H1 (cell line): ENCODE measurements at regions not wholly inside any gene's neighbourhood (a gene's known extent, or its start where the extent isn't known, plus 50 kb on each side); places are given as distances from the start of the nearest gene placed in this dataset.

ENCODE experiments used
- CTCF ChIA-PET: fragments of 300-600 bp; sonication (Branson Sonifier 250); formaldehyde crosslinking; loops from one replicate; lab custom pipeline; 2021; ENCODE audit not compliant: partially characterized antibody; lab: Charles Lee
- POLR2A ChIA-PET: fragments of 300-600 bp; sonication (Branson Sonifier 250); formaldehyde crosslinking; loops from one replicate; lab custom pipeline; 2021; ENCODE audit warnings: inconsistent platforms; ENCODE audit not compliant: partially characterized antibody; lab: Charles Lee
- DNase-seq, 2 experiments: peaks; one replicate each; pipeline versions ENCODE4 v3.0.0 to v3.0.0-alpha.2; 2010 to 2022; ENCODE audit warnings: low spot score in 2 of 2, low read depth in 1 of 2, mixed read lengths in 1 of 2
- FAIRE-seq: peaks from 2 replicates; lab custom pipeline; 2011; peaks lifted over from hg19 to GRCh38; lab: Jason Lieb, UNC
- H2AFZ ChIP-seq: 2 replicates; pipeline ENCODE4 v1.8.1; 2012; ENCODE audit warnings: low read length, inconsistent platforms
- H2AK5ac ChIP-seq: 2 replicates; pipeline ENCODE4 v1.6.1; 2013; ENCODE audit warnings: low read depth, low read length
- H2BK120ac ChIP-seq: replicated peaks from 2 replicates; pipeline ENCODE3; 2013; ENCODE audit warnings: low read depth, low read length, inconsistent platforms
- H2BK12ac ChIP-seq: 2 replicates; pipeline ENCODE4 v1.6.1; 2013; ENCODE audit warnings: low read depth, low read length
- H2BK15ac ChIP-seq: 2 replicates; pipeline ENCODE4 v1.6.1; 2013; ENCODE audit warnings: low read length
- H2BK20ac ChIP-seq: 2 replicates; pipeline ENCODE4 v1.6.1; 2013; ENCODE audit warnings: low read length
- H2BK5ac ChIP-seq: 2 replicates; pipeline ENCODE4 v1.6.1; 2013; ENCODE audit warnings: low read depth, low read length
- H3K14ac ChIP-seq: 2 replicates; pipeline ENCODE4 v1.6.1; 2013; ENCODE audit warnings: inconsistent platforms; ENCODE audit not compliant: insufficient read length
- H3K18ac ChIP-seq: 2 replicates; pipeline ENCODE4 v1.6.1; 2013; ENCODE audit warnings: low read length; ENCODE audit errors: extremely low read depth
- H3K23ac ChIP-seq: 2 replicates; pipeline ENCODE4 v1.6.1; 2013; ENCODE audit warnings: inconsistent platforms; ENCODE audit not compliant: insufficient read length
- H3K23me2 ChIP-seq: 2 replicates; pipeline ENCODE4 v1.6.1; 2013; ENCODE audit warnings: low read depth, low read length
- H3K27ac ChIP-seq: 2 replicates; pipeline ENCODE4 v1.6.1; 2011; ENCODE audit warnings: low read depth, low read length, inconsistent platforms
- H3K27me3 ChIP-seq, 4 experiments: replicated peaks in 1 of 4; 1 replicate in 1 of 4; 2 replicates in 3 of 4; pipeline versions ENCODE4 v1.6.1 to v1.8.1; 2011 to 2013; ENCODE audit warnings: low read length in 3 of 4, mild to moderate bottlenecking in 3 of 4, inconsistent platforms in 2 of 4, mixed read lengths in 2 of 4, moderate library complexity in 1 of 4; ENCODE audit not compliant: control insufficient read depth in 3 of 4, insufficient read depth in 3 of 4; ENCODE audit errors: extremely low read depth in 1 of 4
- H3K36me3 ChIP-seq, 4 experiments: 2 replicates each; pipeline versions ENCODE4 v1.6.1 to v1.8.1; 2011 to 2013; ENCODE audit warnings: mild to moderate bottlenecking in 4 of 4, low read length in 3 of 4, moderate library complexity in 2 of 4, control low read depth in 1 of 4, inconsistent platforms in 1 of 4; ENCODE audit not compliant: insufficient read depth in 4 of 4, control insufficient read depth in 2 of 4
- H3K4ac ChIP-seq: replicated peaks from 2 replicates; pipeline ENCODE3; 2013; ENCODE audit warnings: low read length, low read depth, mixed read lengths, inconsistent platforms; ENCODE audit not compliant: insufficient read length
- H3K4me1 ChIP-seq, 4 experiments: replicated peaks in 1 of 4; 1 replicate in 1 of 4; 2 replicates in 3 of 4; pipeline versions ENCODE4 v1.6.1 to v1.8.1; 2011 to 2013; ENCODE audit warnings: low read length in 3 of 4, inconsistent platforms in 2 of 4, mixed read lengths in 1 of 4; ENCODE audit not compliant: insufficient read depth in 4 of 4, control insufficient read depth in 3 of 4
- H3K4me2 ChIP-seq, 2 experiments: 2 replicates each; pipeline versions ENCODE4 v1.6.1 to v1.8.1; 2011 to 2013; ENCODE audit warnings: low read depth in 2 of 2, low read length in 2 of 2, control low read depth in 1 of 2, inconsistent platforms in 1 of 2, mild to moderate bottlenecking in 1 of 2; ENCODE audit not compliant: insufficient read depth in 1 of 2
- H3K4me3 ChIP-seq, 4 experiments: fragments of 200-600, 300-600 bp in 1 of 4; sonication (generic), shearing (Covaris generic), sonication (Bioruptor Twin) in 1 of 4; 2 replicates each; pipeline versions ENCODE4 v1.5.1 to v1.8.1; 2011 to 2016; ENCODE audit warnings: low read length in 4 of 4, low read depth in 3 of 4, control low read depth in 2 of 4, inconsistent platforms in 2 of 4, mild to moderate bottlenecking in 2 of 4, mixed read lengths in 1 of 4, moderate library complexity in 1 of 4; ENCODE audit not compliant: insufficient read depth in 2 of 4; ENCODE audit errors: extremely low read depth in 1 of 4
- H3K56ac ChIP-seq: replicated peaks from 2 replicates; pipeline ENCODE3; 2013; ENCODE audit warnings: low read depth, mild to moderate bottlenecking, mixed read lengths, low read length, inconsistent platforms; ENCODE audit not compliant: insufficient read length
- H3K79me1 ChIP-seq: 2 replicates; pipeline ENCODE4 v1.6.1; 2013; ENCODE audit warnings: low read depth, low read length, control low read depth
- H3K79me2 ChIP-seq, 2 experiments: 2 replicates each; pipeline versions ENCODE4 v1.6.1 to v1.8.1; 2012 to 2013; ENCODE audit warnings: low read length in 2 of 2, mild to moderate bottlenecking in 2 of 2, inconsistent platforms in 1 of 2; ENCODE audit not compliant: insufficient read depth in 2 of 2, control insufficient read depth in 1 of 2
- H3K9ac ChIP-seq, 4 experiments: replicated peaks in 1 of 4; 1 replicate in 1 of 4; 2 replicates in 3 of 4; pipeline versions ENCODE4 v1.6.1 to v1.8.1; 2011 to 2013; ENCODE audit warnings: low read depth in 3 of 4, low read length in 3 of 4, control low read depth in 2 of 4, mild to moderate bottlenecking in 2 of 4, moderate library complexity in 2 of 4, inconsistent platforms in 1 of 4; ENCODE audit errors: extremely low read depth in 1 of 4
- H3K9me3 ChIP-seq, 2 experiments: 2 replicates each; pipeline versions ENCODE4 v1.6.1 to v1.8.1; 2012 to 2013; ENCODE audit warnings: mild to moderate bottlenecking in 2 of 2, moderate library complexity in 2 of 2, control low read depth in 1 of 2, inconsistent platforms in 1 of 2, low read depth in 1 of 2, low read length in 1 of 2, mixed read lengths in 1 of 2; ENCODE audit not compliant: insufficient read depth in 2 of 2
- H4K20me1 ChIP-seq, 2 experiments: replicated peaks in 1 of 2; 2 replicates each; pipeline versions ENCODE3 to v1.8.1; 2011 to 2013; ENCODE audit warnings: inconsistent platforms in 2 of 2, low read length in 2 of 2, mild to moderate bottlenecking in 1 of 2; ENCODE audit not compliant: insufficient read depth in 2 of 2, control insufficient read depth in 1 of 2
- H4K5ac ChIP-seq: 2 replicates; pipeline ENCODE4 v1.6.1; 2013; ENCODE audit warnings: low read length, low read depth, mixed read lengths, inconsistent platforms; ENCODE audit not compliant: insufficient read length
- H4K8ac ChIP-seq: 2 replicates; pipeline ENCODE4 v1.8.0; 2013; ENCODE audit warnings: mild to moderate bottlenecking, moderate library complexity, low read length, inconsistent platforms; ENCODE audit not compliant: insufficient read depth; ENCODE audit errors: extremely low read depth
- H4K91ac ChIP-seq: replicated peaks from 2 replicates; pipeline ENCODE3; 2013; ENCODE audit warnings: low read length, mixed read lengths, inconsistent platforms; ENCODE audit not compliant: insufficient read length
- BRCA1 ChIP-seq: IDR thresholded peaks from 2 replicates; pipeline ENCODE4 v1.6.1; 2012; ENCODE audit warnings: low read depth, low read length, improper control_type of control experiment
- CHD2 ChIP-seq: IDR thresholded peaks from 2 replicates; pipeline ENCODE4 v1.6.1; 2012; ENCODE audit warnings: low read length, improper control_type of control experiment
- CTCF ChIP-seq, 3 experiments: IDR thresholded peaks; 1 replicate in 2 of 3; 2 replicates in 1 of 3; pipeline versions ENCODE4 v1.5.1 to v1.6.1; 2011; ENCODE audit warnings: low read length in 3 of 3, mild to moderate bottlenecking in 3 of 3, inconsistent platforms in 2 of 3, low read depth in 1 of 3, moderate library complexity in 1 of 3; ENCODE audit not compliant: insufficient read depth in 1 of 3; ENCODE audit errors: control extremely low read depth in 1 of 3
- FOSL1 ChIP-seq: IDR thresholded peaks from 2 replicates; pipeline ENCODE4 v1.6.1; 2011; ENCODE audit warnings: mild to moderate bottlenecking, low read depth, low read length, moderate library complexity; ENCODE audit not compliant: insufficient read depth
- GABPA ChIP-seq: IDR thresholded peaks from 2 replicates; pipeline ENCODE4 v1.6.1; 2011; ENCODE audit warnings: mild to moderate bottlenecking, low read length, moderate library complexity, borderline replicate concordance; ENCODE audit not compliant: insufficient read depth
- JUN ChIP-seq: IDR thresholded peaks from 2 replicates; pipeline ENCODE4 v1.6.1; 2011; ENCODE audit warnings: low read depth, mild to moderate bottlenecking, improper control_type of control experiment, low read length
- NRF1 ChIP-seq: IDR thresholded peaks from 2 replicates; pipeline ENCODE4 v1.6.1; 2011; ENCODE audit warnings: mild to moderate bottlenecking, low read depth, low read length, improper control_type of control experiment
- POLR2AphosphoS5 ChIP-seq: IDR thresholded peaks from 2 replicates; pipeline ENCODE4 v1.6.1; 2011; ENCODE audit warnings: low read depth, low read length
- TAF7 ChIP-seq: optimal IDR thresholded peaks from 2 replicates; pipeline ENCODE3; 2011; ENCODE audit warnings: low read depth, mild to moderate bottlenecking, inconsistent platforms, low read length, moderate library complexity, borderline replicate concordance
- TCF12 ChIP-seq: IDR thresholded peaks from 2 replicates; pipeline ENCODE4 v1.6.1; 2011; ENCODE audit warnings: low read depth, mild to moderate bottlenecking, low read length
- USF2 ChIP-seq: IDR thresholded peaks from 2 replicates; pipeline ENCODE4 v1.6.1; 2011; ENCODE audit warnings: low read length, improper control_type of control experiment
- ZNF274 ChIP-seq: IDR thresholded peaks from 2 replicates; pipeline ENCODE4 v1.7.0; 2012; ENCODE audit warnings: low read length, borderline replicate concordance; ENCODE audit errors: extremely low read depth
- WGBS, 2 experiments: shearing (Covaris generic) in 1 of 2; methylation state at CpG; one replicate each; pipeline versions ENCODE4 v1.1.6 to v1.1.7; 2013 to 2015; ENCODE audit warnings: low lambda C conversion rate in 2 of 2, mixed read lengths in 2 of 2, inconsistent platforms in 1 of 2, low coverage in 1 of 2, missing lambda C conversion rate in 1 of 2; ENCODE audit not compliant: insufficient replicate concordance in 2 of 2, insufficient coverage in 1 of 2, insufficient read length in 1 of 2; ENCODE audit errors: extremely low coverage in 1 of 2, missing lambda C conversion rate in 1 of 2; 5-methylcytosine and 5-hydroxymethylcytosine counted together

- H2BK12ac ChIP-seq = no peak overlapping the region
- 0 out of 7 replicates have a peak, but pooled peaks cover 0 to 3% (median under 1%) of the 10 kb centered on the region in 4 experiments for H3K4me1 ChIP-seq
- H3K4ac ChIP-seq = no peak overlapping the region
- no peak overlapping the region for H3K27ac ChIP-seq
- H3K79me1 ChIP-seq = no peaks in the 10 kb centered on the region
- no peak overlapping the region for H2BK5ac ChIP-seq
- 78% methylated on average over 3 of the region's 3 CpGs; no CpG with 5 or more reads in 1 of the 2 experiments for WGBS, 2 experiments
- no peaks in the 10 kb centered on the region for H3K27me3 ChIP-seq
- no peaks in the 10 kb centered on the region for H3K9me3 ChIP-seq
- H3K36me3 ChIP-seq = no peaks in the 10 kb centered on the region
- H3K9ac ChIP-seq = no peak overlapping the region
- H3K79me2 ChIP-seq = no peaks in the 10 kb centered on the region
- H4K8ac ChIP-seq = no peak overlapping the region
- H4K5ac ChIP-seq = no peak overlapping the region
- no peak overlapping the region for H3K23ac ChIP-seq
- no peak overlapping the region for H3K4me3 ChIP-seq
- H2BK20ac ChIP-seq = no peak overlapping the region
- no peak overlapping the region for H2AK5ac ChIP-seq
- ChIA-PET CTCF (interaction anchor here (2.2 kb wide), 1 partner anchor 8 kb away, joined by 5 read pairs; no protein-coding TSS in a partner anchor), POLR2A (no interaction called here)
- H3K14ac ChIP-seq = no peak overlapping the region
- no peak overlapping the region for H2BK15ac ChIP-seq
- no peak overlapping the region for H2AFZ ChIP-seq
- FAIRE-seq = no peak
- DNase-seq = no peak
- no peaks in the 10 kb centered on the region for H3K23me2 ChIP-seq
- no peak overlapping the region for H3K4me2 ChIP-seq
- H2BK120ac ChIP-seq = no peak overlapping the region
- H4K20me1 ChIP-seq = no peaks in the 10 kb centered on the region
- no peak overlapping the region for H3K56ac ChIP-seq
- no peak overlapping the region for H3K18ac ChIP-seq
- H4K91ac ChIP-seq = no peak overlapping the region
- no peak for TF ChIP-seq TCF12
- no peak for TF ChIP-seq TAF7
- no peak for TF ChIP-seq JUN
- no peak for TF ChIP-seq NRF1
- TF ChIP-seq ZNF274 = no peak
- TF ChIP-seq FOSL1 = no peak
- no peak for TF ChIP-seq GABPA
- TF ChIP-seq CHD2 = no peak
- no peak for TF ChIP-seq POLR2AphosphoS5
- no peak for TF ChIP-seq BRCA1
- TF ChIP-seq CTCF (IDR thresholded peaks at IDR 0.05; ENCODE audit: control extremely low read depth in 1 of 3, insufficient read depth in 1 of 3, low read depth in 1 of 3, low read length in 3 of 3) = no peak
- no peak for TF ChIP-seq USF2
Observed at GRCh38 chr18:25454730-25455129, 102.8 kb upstream of the ZNF521 start.
